IPS DF 4.7 (cell line): ENCODE measurements at regions not wholly inside any gene's neighbourhood (a gene's known extent, or its start where the extent isn't known, plus 50 kb on each side); places are given as distances from the start of the nearest gene placed in this dataset.
"Not testable (repeated sequence)": the region's sequence is repeated elsewhere in the genome, so short reads cannot be mapped to it uniquely, and the experiment has no call there.

Experiments used
- DNase-seq: peaks from one replicate; pipeline ENCODE4 v3.0.0-alpha.2; 2013; ENCODE audit warnings: low spot score; ENCODE audit errors: extremely low read depth

DNA sequence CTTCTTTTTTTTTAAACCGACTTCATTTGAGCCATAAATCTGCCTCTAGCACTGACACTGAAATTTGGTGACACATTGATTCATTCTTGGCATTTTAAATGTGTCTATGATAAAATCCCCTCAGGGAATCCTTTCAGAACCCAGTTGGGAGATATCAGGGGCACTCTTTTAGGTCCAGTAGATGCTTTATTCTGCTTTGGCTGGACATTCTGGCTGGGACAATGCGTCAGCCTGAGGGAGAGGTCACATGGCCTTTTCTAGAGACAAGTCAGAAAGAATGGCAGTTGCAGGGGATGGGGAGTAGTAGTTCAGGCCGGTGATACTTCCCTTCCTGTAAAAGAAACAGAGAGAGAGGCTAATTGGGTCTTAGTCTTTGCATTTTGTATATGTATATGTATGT, 63.1 kb downstream of the TRIM43 start:
- not testable (repeated sequence) for DNase-seq

DNA sequence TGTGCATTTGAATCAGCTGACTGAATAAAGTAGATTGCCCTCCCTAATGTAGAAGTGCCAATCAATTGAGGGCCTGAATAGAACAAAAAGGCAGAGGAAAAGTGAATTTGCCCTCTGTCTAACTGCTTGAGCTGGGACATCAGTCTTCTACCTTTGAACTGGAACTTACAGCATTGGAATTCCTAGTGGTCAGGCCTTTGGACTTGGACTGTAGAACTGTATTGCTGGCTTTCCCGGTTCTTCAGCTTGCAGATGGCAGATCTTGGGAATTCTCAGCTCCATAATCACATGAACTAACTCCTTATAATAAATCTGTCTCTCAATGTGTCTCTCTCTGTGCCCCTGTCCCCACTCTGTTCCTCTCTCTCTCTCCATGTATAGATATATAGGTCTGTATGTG, 64.8 kb downstream of the TRIM43 start:
- DNase-seq, result not testable (repeated sequence)

DNA sequence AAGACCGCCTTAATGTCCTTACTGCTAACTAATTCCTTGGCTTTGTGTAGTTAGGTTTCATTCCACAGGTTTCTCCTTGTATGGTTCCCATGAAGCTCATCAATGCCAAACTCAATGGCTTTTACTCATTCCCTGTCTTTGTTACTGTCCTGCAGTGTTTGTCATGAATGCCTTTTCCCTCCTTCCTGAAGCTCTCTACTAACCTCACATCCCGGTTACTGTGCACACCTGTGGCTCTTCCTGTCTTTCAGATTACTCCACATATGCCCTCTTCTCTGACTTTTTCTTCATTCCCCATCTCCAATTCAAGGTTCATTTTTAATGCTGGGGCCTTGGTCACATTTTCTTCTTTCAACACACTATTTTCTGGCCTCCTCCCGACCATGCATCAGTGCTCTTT, 66.1 kb downstream of the TRIM43 start:
- DNase-seq, result not testable (repeated sequence)

DNA sequence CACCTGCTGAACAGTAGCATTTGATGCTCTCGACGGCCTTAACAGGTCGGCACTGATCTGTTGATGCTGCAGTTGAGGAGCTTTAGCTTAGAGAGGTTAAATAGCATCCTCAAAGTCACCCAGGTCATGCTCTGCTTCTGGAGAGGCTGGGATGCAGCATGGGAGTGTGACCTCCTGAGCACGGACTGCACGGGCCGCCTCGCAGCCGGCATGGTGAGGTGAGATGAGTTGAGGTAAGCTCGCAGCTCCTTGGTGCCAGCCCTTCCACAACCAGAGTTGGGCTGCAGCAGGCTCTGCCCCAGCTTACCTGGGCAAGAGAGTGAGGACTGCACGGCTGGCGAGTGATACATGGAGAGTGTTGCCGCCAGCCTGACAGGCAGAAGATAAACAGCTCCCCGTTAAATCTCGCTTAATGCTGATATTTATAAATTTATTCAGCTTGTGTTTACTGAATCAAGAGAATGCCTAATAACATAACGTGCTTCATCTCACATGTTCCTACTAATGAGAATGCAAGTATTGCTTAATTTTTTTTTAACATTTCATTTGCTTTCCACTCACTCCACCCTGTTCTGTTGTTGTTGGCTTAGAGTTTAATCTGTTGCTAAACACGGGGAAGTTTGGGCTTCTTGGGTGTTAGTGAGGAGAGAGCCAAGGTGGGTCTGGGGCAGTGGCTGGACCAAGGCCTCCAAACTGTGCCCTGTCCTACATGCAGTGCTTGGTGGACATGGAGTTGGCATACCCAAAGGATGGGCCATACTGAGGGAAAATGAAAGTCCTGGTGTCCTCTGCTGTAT, 69.2 kb downstream of the TRIM43 start:
- not testable (repeated sequence) for DNase-seq

DNA sequence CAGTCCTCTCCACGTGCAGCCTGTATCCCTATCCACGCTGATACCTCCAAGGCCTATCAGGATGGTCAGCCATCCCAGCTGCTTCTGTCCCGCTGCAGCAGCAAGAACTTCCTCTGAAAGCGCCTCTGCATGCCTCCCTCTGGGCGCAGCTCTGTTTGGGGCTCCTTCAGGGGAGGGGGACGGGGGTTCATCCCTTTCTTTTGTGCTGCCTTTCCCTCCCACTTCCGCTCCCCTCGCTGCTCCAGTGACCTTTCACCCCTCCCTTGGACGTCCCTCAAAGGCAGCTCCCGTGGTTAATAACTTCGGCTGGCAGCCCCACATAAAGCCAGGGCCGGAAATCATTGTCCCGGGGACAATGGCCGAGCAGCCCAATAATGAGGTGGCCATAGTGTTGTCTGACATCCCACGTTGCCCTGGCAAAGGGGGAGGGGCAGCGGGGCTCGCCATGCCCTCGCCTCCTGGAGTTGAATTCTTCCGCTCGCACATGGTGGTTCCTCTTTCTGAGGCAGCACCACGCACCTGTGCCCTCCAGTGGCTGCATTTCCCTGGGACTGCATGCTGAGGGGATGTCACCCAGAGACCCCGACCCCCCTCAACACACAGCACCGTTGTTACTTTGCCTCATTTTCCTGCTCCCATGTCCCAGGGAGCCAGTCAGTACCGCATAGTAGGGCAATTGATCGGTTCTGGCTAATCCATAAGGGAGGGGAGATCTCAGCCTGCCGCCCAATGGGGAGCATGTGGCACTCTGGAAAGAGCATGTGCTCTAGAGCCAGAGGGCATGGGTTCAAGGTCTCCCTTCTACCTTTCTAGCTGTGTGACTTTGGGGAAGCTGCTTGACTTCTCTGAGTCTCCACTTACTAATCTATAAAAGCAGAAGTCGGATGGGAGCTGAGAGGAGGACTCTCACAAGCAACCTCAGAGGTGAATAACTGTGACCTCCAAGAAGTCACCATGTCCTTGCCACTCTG, 72.0 kb downstream of the TRIM43 start:
- DNase-seq, result not testable (repeated sequence)

DNA sequence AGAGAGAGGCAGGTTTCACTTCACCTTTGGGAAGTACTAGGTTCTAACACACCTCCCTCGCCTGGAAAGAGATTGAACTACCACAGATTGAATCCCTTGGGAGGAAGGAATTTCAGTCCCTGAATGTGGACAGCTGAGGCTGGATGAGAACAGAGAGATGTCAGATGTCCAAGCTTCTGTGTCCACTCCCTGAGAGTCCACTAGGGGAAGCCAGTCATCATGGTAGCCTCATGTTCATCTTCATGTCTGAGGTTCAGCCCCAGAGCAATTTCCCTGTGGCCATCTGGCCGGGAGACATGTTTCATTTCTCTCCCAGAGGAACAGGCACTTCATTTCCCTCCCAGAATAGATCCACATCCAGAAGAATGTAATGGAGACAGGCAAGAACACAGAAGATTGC, 74.8 kb downstream of the TRIM43 start:
- DNase-seq, result not testable (repeated sequence)

DNA sequence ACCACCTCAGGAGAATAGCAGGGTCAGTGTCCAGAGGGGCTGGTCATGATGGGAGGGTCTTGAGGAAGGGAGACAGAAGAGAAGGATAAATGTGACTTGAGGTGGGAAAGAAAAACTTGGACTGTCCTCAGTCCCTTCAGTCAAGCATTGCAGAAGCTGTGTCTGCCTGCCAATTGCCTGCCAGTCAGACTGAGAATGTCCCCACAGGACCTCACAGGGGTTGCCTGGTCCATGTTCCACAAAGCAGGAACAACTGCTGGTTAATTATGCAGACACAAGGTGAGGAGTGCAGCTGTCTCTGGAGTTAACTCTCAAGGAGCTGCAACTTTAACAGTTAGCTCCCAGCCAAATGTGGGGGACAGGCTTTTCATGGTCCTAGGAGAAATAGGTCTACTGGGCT, 75.7 kb downstream of the TRIM43 start:
- DNase-seq, result no peak

DNA sequence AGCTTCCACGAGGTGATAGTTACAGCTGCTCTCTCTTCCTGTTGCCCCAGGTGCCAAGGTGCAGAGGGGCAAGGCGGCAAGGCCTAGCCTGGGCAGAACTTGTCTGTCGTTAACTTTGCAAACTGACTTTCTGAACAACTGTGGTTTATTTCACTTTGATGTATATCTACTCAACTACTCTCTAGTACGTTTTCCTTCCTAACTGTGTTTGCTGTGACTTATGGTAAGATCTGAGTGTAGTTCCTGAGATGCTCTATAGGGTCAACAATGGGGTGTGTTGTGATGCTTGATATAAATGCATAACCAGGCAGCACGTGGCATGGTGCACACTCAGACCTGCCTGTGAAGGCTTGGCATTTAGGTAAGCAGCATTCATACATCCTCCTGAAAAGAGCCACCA, 77.1 kb downstream of the TRIM43 start:
- not testable (repeated sequence) for DNase-seq

DNA sequence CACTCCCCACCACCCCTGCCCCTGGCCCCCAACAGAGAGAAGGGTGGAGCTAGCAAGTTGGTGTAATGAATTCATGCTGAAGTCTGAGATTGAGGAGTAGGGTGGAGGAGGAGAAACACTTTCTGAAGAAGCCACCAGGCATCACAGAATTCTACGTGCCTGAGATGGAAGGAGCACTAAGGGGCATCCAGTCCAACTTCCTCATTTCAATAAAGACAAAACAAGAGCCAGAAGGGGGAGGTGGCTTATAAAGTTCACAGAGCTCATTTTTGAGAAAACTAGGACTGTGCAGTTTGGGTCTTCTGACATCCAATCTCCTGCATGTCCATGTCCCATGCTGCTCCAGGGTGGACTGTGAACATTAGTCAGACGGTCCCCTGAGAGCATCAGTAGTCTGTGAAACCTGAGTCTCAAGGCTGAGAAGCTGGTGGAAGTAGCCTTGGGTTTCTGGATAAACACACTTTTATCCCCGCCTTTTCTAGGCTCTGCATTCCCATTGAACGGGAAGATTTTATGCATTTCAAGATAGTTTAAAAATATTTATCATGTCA, 77.7 kb downstream of the TRIM43 start:
- DNase-seq, result no peak

DNA sequence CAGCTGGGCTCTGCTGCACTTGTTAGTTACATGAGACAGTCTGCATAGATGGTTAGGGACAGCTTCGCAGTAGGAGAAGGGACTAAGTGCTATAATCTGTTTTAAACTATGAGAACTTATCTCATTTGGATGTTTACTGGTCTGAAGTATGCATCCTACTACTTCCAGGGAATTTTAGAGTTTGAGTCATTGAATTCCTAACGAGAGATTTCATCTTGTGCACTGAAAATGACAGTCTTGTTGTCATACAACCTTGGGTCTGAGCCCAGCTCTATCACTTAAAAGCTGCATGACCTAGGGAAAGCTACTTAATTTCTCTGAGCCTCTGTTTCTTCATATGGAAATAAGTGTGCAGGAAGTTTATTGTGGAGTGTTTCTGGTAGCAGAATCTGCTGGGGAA, 78.4 kb downstream of the TRIM43 start:
- no peak for DNase-seq

DNA sequence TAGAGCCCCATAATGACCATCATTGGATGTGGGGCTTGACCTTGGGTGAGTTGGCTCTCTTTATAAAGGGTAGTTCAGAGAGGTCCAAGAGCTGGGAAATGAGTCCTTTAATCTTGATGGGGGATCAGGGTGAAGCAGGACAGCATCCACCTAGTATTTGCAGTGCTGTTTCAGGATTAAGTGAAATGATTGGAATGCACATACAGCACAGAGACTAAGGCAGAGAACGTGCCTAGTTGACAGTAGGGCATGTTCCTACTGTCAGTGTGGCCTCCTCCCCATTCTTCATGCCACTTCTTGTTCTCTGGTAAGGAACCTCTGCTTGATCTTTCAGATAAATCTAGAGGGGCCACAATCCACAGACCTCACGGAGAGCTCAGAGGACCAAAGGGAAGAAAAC, 78.9 kb downstream of the TRIM43 start:
- DNase-seq, result no peak

DNA sequence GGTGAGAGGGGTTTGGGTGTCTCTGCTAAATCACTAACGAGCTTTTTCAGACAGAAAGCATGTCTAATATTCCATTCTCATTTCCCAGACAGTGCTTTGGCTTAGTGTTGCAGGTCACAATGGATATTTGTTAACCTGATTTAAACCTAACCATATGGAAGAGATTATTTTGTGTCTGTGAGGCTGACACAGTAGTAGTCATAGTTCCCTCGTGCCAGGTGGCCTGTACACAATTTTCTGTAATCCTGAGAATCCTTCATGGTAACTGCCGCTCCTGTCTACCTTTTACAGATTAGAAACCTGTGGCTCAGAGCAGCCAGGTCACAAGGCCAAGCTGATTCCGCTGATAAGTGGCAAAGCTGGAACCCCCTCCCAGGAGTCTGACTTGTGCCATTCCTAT, 79.4 kb downstream of the TRIM43 start:
- DNase-seq, result not testable (repeated sequence)

DNA sequence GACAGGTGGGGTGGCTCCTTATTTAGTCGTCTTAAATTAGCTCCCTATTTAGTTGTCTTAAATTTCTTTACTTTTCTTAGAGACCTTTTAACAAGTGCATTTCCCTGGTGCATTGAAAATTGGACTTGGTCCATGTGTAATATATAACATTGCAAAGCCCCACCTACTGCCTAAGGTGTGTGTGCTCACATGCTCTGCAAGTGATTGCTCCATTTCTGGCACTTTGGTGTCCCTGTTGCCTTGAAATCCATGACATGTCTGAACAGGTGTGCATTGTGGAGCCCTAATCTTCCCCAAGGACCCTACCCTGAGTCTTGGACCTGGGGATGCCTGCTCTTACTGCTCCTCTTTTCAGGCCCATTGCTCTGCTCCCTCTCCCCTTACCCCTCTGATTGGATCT, 80.2 kb downstream of the TRIM43 start:
- DNase-seq, result not testable (repeated sequence)

DNA sequence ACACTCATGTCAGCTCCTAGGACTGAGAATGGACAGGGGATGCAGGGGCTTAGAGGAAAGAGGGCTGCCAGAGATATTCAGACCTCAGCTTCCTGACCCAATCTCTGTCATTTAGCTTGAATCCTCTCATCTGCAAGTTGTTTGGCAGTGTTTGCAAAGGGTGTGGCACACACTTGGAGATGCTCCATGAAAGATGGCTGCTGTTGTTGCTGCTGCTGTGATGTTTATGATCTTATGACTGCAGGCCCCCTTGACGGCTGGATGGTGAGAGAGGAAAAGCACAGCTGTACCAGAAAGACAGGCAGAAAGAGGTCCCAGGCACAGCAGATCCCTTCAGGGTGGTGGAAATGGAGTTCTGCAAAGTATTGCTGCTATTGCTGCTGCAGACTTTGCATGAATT, 80.7 kb downstream of the TRIM43 start:
- not testable (repeated sequence) for DNase-seq

DNA sequence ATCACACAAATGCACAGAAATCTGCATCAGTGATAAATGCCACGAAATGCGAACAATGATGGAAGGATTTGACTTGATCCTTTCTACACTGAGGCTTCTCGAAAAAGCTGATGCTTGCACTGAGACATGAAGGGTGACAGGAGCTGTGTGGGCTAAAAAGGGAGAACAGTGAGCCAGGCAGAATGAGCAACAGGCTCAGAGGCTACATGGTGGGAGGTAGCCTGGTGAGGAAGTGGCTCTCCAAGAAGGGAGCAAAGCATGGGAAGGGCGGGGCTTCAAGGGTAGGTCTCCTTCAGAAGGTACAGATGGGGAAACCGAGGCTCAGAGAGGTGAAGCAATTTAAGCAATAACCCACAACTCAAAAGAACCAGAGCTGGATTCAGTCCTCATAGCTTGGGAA, 82.4 kb downstream of the TRIM43 start:
- DNase-seq, result no peak

DNA sequence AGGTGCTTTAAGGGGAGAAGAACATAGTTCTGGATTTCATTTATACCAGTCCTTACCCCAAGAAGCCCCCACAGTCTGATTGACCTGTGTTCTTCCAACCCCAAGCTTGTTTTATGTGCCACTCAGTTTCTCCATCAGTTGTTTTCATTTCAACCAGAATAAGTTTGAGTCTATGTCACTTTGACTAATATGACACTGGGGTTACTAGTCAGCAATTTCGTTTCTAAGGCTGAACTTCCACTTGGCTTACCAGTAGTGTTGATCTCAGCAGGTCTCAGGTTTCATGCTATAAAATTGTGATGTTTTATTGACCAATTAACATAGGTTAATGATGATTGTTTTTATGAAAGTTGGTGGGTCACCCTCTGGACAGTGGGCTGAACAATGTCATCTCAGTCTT, 84.8 kb downstream of the TRIM43 start:
- not testable (repeated sequence) for DNase-seq

DNA sequence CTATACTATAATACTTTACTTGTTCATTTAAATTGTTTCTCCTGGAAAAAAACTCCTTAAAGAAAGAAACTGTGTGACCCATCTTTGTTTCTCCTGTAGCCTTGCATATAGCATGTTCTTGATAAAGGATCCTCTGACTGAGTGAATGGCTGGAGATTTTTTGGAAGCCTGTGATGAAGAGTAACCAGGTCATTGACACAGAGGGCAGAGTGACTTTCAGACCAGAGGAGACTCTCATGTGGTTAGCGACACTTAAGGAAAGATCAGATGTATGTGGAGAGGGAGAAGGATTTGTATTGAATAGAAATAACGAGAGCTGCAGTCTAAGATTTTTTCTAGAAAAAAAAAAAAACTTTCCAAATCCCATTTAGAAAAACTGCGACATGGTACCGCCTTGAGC, 85.5 kb downstream of the TRIM43 start:
- no peak for DNase-seq

DNA sequence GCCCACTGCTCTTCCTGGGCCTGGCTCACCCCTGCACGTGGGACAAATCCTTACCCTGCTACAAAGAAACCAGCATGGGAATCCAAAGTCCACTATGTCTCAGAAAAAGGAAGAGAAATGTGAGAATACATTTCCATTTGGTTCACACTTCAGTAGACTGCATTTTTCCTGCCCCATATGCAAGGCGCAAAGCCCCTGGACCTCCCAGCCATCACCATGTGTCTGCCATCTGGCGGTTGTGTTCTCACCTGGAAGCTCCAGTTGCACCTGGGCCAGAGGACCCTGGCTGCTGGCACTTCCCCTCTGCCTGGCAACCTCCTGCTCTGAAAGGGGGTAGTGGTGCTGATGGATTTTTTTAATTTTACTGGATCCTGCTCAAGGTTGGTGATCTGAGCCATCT, 86.0 kb downstream of the TRIM43 start:
- DNase-seq, result not testable (repeated sequence)

DNA sequence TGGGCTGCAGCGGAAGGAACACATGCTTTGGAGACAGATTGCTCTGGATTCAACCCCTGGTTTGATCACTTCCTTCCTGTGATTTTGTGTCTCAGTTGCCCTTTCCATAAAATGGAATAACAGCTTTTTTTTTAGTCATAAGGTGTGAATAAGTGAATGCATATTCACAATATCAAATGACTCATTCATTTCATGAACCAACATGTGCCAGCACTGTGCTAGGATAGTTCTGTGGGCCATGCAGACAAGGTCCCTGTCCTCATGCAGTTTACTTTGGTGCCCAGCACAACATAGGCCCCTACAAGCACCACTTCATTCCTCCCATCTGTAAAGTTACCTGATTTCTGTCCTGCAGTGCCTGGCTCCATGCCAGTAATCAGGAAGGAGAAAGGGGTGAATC, 89.4 kb downstream of the TRIM43 start:
- DNase-seq, result not testable (repeated sequence)

DNA sequence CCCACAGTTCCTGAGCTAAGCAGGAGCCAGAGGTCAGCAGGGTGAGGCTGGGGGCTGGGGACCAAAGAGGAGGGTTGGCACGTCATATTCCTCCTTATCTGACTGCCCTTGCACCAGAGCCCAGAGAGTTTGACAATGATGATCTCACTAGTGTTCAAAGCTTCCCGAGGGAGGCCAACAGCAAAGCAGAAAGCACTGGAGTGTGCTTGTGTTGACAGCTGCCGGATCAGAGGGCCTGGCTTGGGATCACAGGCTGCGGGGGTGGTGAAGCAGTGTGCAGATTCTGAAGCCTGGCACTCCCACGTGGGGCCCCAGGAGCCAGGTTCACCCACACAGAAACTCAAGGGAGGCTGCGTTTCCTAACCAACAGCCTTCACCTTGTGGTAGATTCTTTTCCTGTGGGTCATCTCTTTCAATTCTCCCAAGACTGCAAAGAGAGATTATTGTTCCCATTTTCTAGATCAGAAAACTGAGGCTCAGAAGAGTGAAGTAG, 89.8 kb downstream of the TRIM43 start:
- DNase-seq, result not testable (repeated sequence)

DNA sequence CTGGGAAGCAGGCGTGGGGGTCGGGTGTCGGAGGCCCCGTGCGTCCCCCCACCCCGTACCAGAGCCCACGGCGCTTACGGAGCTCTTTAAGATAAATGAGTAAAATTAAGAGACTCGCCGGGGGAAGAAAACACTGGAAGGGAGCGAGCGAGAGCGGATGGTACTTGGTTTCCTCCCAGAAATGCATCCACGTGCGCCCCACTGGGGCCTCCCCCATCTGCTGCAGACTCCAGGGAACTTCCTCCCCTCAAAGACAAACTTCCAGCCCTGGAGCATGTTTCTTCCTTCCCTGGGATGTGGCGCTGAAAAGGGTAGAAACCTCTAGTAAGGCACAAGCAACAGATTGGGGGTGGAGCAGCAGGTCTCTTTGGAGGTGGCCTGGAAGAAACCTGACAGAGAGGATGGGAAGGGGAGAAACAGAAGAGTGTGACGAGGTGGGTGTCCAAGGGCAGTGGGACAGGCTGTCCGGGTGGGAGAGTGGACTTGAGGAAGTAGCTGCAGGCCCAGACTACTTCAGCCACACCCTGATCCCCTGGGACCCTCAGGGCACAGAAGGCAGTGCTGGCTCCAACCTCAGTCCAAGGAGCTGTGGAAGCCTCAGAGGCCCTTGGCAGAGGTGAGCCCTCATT, 91.2 kb downstream of the TRIM43 start:
- DNase-seq, result not testable (repeated sequence)
